ENCODE measurements at regions not wholly inside any gene's neighbourhood (a gene's known extent, or its start where the extent isn't known, plus 50 kb on each side); places are given as distances from the start of the nearest gene placed in this dataset.

- no peak for DNase-seq
- Histone ChIP-seq H3K27ac (ENCODE audit: low read length) (no peak overlapping the region), H3K9me3 (ENCODE audit: control insufficient read depth, low read depth, low read length) (no peaks in the 10 kb centered on the region), H3K27me3 (ENCODE audit: control insufficient read depth, insufficient read depth, low read length) (no peaks in the 10 kb centered on the region), H3K36me3 (ENCODE audit: control insufficient read depth, insufficient read depth, low read length) (no peaks in the 10 kb centered on the region), H3K4me1 (ENCODE audit: control insufficient read depth, insufficient read depth, low read length) (peaks cover under 1% of the 10 kb centered on the region), H3K4me3 (ENCODE audit: low read length) (no peak overlapping the region)
- 83% methylated on average over 2 of the region's 2 CpGs for WGBS (ENCODE audit: insufficient coverage, low lambda C conversion rate)
Observed at GRCh38 chr14:22476887-22477286, 112.1 kb downstream of the DAD1 start.

DNA sequence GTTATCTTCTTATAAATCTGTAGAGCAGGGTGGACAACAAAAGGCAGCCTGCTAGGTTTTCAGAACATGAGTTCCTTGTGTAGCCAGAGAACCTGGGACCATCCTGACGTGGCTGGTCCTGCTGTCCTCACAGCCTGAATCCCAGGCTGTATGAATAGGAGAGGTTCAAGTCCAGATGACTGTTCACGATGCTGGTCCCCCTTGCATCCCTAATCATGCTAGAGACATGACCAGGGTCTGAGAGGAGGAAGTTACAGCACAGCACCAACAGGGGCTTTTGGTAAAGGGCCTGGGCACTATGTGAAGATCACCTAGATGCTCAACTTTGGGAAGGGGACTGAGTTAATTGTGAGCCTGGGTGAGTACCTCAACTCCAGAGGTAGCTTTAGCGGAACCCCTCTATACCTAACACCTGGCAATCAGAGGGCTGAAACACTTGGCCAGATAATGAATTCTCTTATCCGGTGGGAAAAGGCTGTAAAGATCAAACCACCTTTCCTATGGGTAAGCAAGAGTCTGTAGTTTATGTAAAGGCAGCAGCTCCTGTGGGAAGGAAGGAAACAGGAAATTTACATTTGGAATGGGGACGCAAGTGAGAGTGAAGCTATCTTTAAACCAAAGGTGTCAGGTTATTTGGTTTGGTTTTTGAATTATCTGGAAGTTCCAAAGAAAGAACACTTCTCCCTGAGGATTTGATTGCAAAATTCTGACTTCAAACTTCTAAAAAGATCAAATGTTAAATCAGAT, 112.8 kb downstream of the DAD1 start:
- Histone ChIP-seq H3K4me3 (ENCODE audit: low read length) (no peak overlapping the region), H3K4me1 (ENCODE audit: control insufficient read depth, insufficient read depth, low read length) (peaks cover 4% of the 10 kb centered on the region)
- WGBS (ENCODE audit: insufficient coverage, low lambda C conversion rate): no CpG with 5 or more reads among the region's 5 CpGs

GRCh38 chr14:22475381-22475780, 113.6 kb downstream of the DAD1 start:
- H3K4me3 ChIP-seq (ENCODE audit: low read length): no peak overlapping the region
- peaks cover 4% of the 10 kb centered on the region for H3K4me1 ChIP-seq (ENCODE audit: control insufficient read depth, insufficient read depth, low read length)
- DNase-seq: no peak
- no peak overlapping the region for H3K27ac ChIP-seq (ENCODE audit: low read length)
- no peaks in the 10 kb centered on the region for H3K9me3 ChIP-seq (ENCODE audit: control insufficient read depth, low read depth, low read length)
- no peaks in the 10 kb centered on the region for H3K27me3 ChIP-seq (ENCODE audit: control insufficient read depth, insufficient read depth, low read length)
- WGBS (ENCODE audit: insufficient coverage, low lambda C conversion rate): 100% methylated on average over 1 of the region's 6 CpGs
- no peaks in the 10 kb centered on the region for H3K36me3 ChIP-seq (ENCODE audit: control insufficient read depth, insufficient read depth, low read length)

More for the DNA sequence above, 112.8 kb downstream of the DAD1 start:
- Histone ChIP-seq H3K9me3 (ENCODE audit: control insufficient read depth, low read depth, low read length) (no peaks in the 10 kb centered on the region), H3K36me3 (ENCODE audit: control insufficient read depth, insufficient read depth, low read length) (no peaks in the 10 kb centered on the region), H3K27ac (ENCODE audit: low read length) (no peak overlapping the region), H3K27me3 (ENCODE audit: control insufficient read depth, insufficient read depth, low read length) (no peaks in the 10 kb centered on the region)
- DNase-seq: no peak

- H3K36me3 ChIP-seq (ENCODE audit: control insufficient read depth, insufficient read depth, low read length): no peaks in the 10 kb centered on the region
- DNase-seq: no peak
- H3K27me3 ChIP-seq (ENCODE audit: control insufficient read depth, insufficient read depth, low read length): no peaks in the 10 kb centered on the region
- WGBS (ENCODE audit: insufficient coverage, low lambda C conversion rate): 87% methylated on average over 3 of the region's 4 CpGs
- no peak overlapping the region for H3K4me3 ChIP-seq (ENCODE audit: low read length)
- no peak overlapping the region for H3K27ac ChIP-seq (ENCODE audit: low read length)
- peaks cover 4% of the 10 kb centered on the region for H3K4me1 ChIP-seq (ENCODE audit: control insufficient read depth, insufficient read depth, low read length)
- H3K9me3 ChIP-seq (ENCODE audit: control insufficient read depth, low read depth, low read length): no peaks in the 10 kb centered on the region
Observed at GRCh38 chr14:22474730-22475351, 114.2 kb downstream of the DAD1 start.

DNA sequence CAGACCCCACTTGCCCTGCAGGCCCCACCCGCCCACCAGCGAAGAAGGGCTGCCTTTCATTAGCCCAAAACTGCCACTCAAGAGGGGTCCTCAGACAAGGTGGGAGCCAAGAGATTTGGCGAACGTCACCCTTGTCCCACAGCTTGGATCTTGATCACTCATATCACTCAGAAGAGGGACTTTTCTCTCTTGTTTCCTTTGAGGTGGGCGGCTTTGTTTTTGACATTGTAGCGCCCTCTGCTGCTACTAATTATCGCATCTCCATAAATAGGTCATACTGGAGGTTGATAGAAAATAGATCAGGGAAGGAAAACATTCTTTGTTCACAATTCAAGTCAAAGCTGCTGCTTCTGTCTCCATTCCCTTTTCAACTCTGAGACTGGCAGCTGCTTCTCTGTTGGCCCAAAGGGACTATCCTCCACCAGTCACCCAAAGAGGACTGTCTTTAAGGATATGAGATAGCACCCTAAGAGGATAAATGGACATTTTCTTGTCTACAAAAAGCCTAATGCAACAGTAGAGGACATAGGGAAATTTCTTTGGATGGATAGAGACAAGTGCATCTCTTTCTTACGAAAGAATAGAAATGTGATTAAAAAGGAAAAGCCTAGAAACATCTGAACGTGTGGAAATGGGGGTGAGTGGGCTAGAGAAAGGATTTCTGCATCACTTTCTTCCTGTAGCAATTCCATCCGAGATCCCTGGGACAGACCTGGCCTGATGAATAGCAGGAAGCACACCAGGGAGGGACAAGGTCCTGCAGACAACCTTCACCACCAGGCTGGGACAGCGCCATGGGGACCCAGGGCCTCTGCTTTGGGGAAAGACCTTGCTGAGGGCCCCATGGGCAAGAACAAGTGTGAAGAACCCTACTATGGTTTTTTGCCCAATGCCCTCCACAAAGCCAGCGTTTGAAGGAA, 115.8 kb downstream of the DAD1 start:
- Histone ChIP-seq H3K9me3 (ENCODE audit: control insufficient read depth, low read depth, low read length) (no peaks in the 10 kb centered on the region), H3K36me3 (ENCODE audit: control insufficient read depth, insufficient read depth, low read length) (no peaks in the 10 kb centered on the region), H3K4me1 (ENCODE audit: control insufficient read depth, insufficient read depth, low read length) (peaks cover 4% of the 10 kb centered on the region), H3K4me3 (ENCODE audit: low read length) (no peak overlapping the region), H3K27me3 (ENCODE audit: control insufficient read depth, insufficient read depth, low read length) (no peaks in the 10 kb centered on the region), H3K27ac (ENCODE audit: low read length) (no peak overlapping the region)
- peak; percentile 23 to 45 for DNase-seq
- 40% methylated on average over 2 of the region's 12 CpGs for WGBS (ENCODE audit: insufficient coverage, low lambda C conversion rate)

DNA sequence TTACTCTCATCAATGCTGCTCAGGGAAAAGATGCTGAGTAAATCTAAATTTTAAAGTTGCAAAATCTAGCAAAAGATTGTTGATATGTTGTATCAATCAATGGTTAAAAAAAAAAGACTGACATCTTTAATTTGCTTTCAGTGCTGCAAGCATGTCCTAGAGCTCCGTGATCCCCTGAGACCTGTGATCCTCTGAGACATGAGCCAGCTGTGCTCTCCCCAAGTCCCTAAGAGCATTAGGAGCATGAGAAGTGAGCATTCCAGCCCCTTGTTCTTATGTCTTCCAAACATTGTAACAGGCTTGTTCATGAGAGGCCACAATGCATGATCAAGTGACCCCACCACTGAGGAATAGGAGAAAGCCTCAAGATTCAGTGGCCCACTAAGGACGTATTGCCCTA, 116.6 kb downstream of the DAD1 start:
- no CpG with 5 or more reads among the region's 2 CpGs for WGBS (ENCODE audit: insufficient coverage, low lambda C conversion rate)
- H3K27ac ChIP-seq (ENCODE audit: low read length): no peak overlapping the region
- H3K9me3 ChIP-seq (ENCODE audit: control insufficient read depth, low read depth, low read length): no peaks in the 10 kb centered on the region

GRCh38 chr14:22471545-22472121, 117.4 kb downstream of the DAD1 start:
- peak; percentile 35 to 65 for DNase-seq
- Histone ChIP-seq H3K4me1 (ENCODE audit: control insufficient read depth, insufficient read depth, low read length) (peaks cover 4% of the 10 kb centered on the region), H3K27me3 (ENCODE audit: control insufficient read depth, insufficient read depth, low read length) (no peaks in the 10 kb centered on the region), H3K27ac (ENCODE audit: low read length) (no peak overlapping the region), H3K36me3 (ENCODE audit: control insufficient read depth, insufficient read depth, low read length) (no peaks in the 10 kb centered on the region), H3K4me3 (ENCODE audit: low read length) (no peak overlapping the region), H3K9me3 (ENCODE audit: control insufficient read depth, low read depth, low read length) (no peaks in the 10 kb centered on the region)
- no CpG with 5 or more reads among the region's 7 CpGs for WGBS (ENCODE audit: insufficient coverage, low lambda C conversion rate)

More for the DNA sequence above, 116.6 kb downstream of the DAD1 start:
- Histone ChIP-seq H3K4me1 (ENCODE audit: control insufficient read depth, insufficient read depth, low read length) (peaks cover 4% of the 10 kb centered on the region), H3K36me3 (ENCODE audit: control insufficient read depth, insufficient read depth, low read length) (no peaks in the 10 kb centered on the region), H3K27me3 (ENCODE audit: control insufficient read depth, insufficient read depth, low read length) (no peaks in the 10 kb centered on the region), H3K4me3 (ENCODE audit: low read length) (no peak overlapping the region)
- DNase-seq: no peak

DNA sequence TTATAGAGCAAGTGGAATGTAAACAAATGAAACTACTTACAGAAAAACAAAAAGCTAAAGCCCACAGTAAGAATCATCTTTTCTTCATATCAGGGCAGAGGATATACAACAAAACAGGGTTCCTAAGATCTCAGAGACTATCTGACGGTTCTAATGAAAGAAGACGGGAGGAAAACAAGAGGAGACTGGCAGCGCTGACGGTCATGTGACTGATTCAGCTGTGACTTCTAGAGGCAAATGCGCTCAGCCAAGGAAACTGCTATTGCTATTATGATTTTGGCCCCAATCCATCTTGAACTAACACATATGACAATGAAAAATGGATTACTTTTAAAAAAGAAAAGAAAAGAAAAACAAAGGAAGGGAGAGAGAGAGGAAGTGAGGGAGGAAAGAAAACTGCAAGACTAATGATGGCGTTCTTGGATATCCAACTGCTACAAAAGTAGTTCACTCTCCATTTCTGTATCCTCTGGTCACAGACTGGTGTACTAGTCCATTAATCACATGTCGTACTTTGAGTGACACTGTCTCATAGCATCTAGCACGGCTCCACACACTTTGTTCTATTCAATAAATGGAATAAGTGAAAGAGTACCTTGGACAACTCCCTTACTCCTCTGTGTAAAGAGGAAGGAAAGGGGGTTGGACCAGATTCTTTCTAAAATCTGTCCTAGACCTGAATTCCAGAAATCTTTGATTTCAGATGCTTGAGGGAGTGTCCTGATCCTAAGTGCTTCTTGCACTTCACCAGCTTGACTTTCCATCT, 119.3 kb downstream of the DAD1 start:
- H3K27ac ChIP-seq (ENCODE audit: low read length): no peak overlapping the region
- H3K9me3 ChIP-seq (ENCODE audit: control insufficient read depth, low read depth, low read length): no peaks in the 10 kb centered on the region
- WGBS (ENCODE audit: insufficient coverage, low lambda C conversion rate): 53% methylated on average over 4 of the region's 8 CpGs
- no peaks in the 10 kb centered on the region for H3K36me3 ChIP-seq (ENCODE audit: control insufficient read depth, insufficient read depth, low read length)
- H3K4me1 ChIP-seq (ENCODE audit: control insufficient read depth, insufficient read depth, low read length): peaks cover 4% of the 10 kb centered on the region
- no peak for DNase-seq
- H3K27me3 ChIP-seq (ENCODE audit: control insufficient read depth, insufficient read depth, low read length): no peaks in the 10 kb centered on the region
- no peak overlapping the region for H3K4me3 ChIP-seq (ENCODE audit: low read length)

GRCh38 chr14:22468830-22469229, 120.2 kb downstream of the DAD1 start:
- DNase-seq: no peak
- Histone ChIP-seq H3K9me3 (ENCODE audit: control insufficient read depth, low read depth, low read length) (no peaks in the 10 kb centered on the region), H3K27ac (ENCODE audit: low read length) (no peak overlapping the region), H3K27me3 (ENCODE audit: control insufficient read depth, insufficient read depth, low read length) (no peaks in the 10 kb centered on the region), H3K4me3 (ENCODE audit: low read length) (no peak overlapping the region), H3K4me1 (ENCODE audit: control insufficient read depth, insufficient read depth, low read length) (peaks cover 4% of the 10 kb centered on the region), H3K36me3 (ENCODE audit: control insufficient read depth, insufficient read depth, low read length) (no peaks in the 10 kb centered on the region)
- no CpG with 5 or more reads among the region's 2 CpGs for WGBS (ENCODE audit: insufficient coverage, low lambda C conversion rate)
